Keratinocyte (primary cell): ENCODE measurements at regions not wholly inside any gene's neighbourhood (a gene's known extent, or its start where the extent isn't known, plus 50 kb on each side); places are given as distances from the start of the nearest gene placed in this dataset.
"Not testable (repeated sequence)": the region's sequence is repeated elsewhere in the genome, so short reads cannot be mapped to it uniquely, and the experiment has no call there.

Source experiments
- DNase-seq: peaks from one replicate; pipeline ENCODE4 v3.0.0-alpha.2; 2011; ENCODE audit warnings: low read depth, missing footprints, low spot score
- FAIRE-seq: peaks from 2 replicates; lab custom pipeline; 2011; peaks lifted over from hg19 to GRCh38; lab: Jason Lieb, UNC
- H2AFZ ChIP-seq: 2 replicates; pipeline ENCODE4 v1.6.0; 2012; ENCODE audit warnings: low read length, control low read depth, inconsistent platforms; ENCODE audit not compliant: control insufficient read depth
- H3K27ac ChIP-seq: 2 replicates; pipeline ENCODE4 v1.5.1; 2011; ENCODE audit warnings: low read length; ENCODE audit not compliant: control insufficient read depth, insufficient read depth
- H3K27me3 ChIP-seq: 3 replicates; pipeline ENCODE4 v1.6.0; 2011; ENCODE audit warnings: low read length; ENCODE audit not compliant: control insufficient read depth, insufficient read depth; ENCODE audit errors: extremely low read depth
- H3K36me3 ChIP-seq, 2 experiments: 2 replicates in 1 of 2; 3 replicates in 1 of 2; pipeline ENCODE4 v1.5.1; 2011; ENCODE audit warnings: low read length in 2 of 2, mild to moderate bottlenecking in 1 of 2; ENCODE audit not compliant: control insufficient read depth in 2 of 2, insufficient read depth in 2 of 2; ENCODE audit errors: extremely low read depth in 1 of 2
- H3K4me1 ChIP-seq: 3 replicates; pipeline ENCODE4 v1.5.1; 2011; ENCODE audit warnings: low read length; ENCODE audit not compliant: control insufficient read depth, insufficient read depth; ENCODE audit errors: extremely low read depth
- H3K4me2 ChIP-seq: 3 replicates; pipeline ENCODE4 v1.6.0; 2011; ENCODE audit warnings: low read depth, low read length; ENCODE audit not compliant: control insufficient read depth, insufficient read depth; ENCODE audit errors: extremely low read depth
- H3K4me3 ChIP-seq, 3 experiments: fragments of 200-600 bp in 1 of 3; sonication (generic) in 1 of 3; 2 replicates in 2 of 3; 3 replicates in 1 of 3; pipeline ENCODE4 v1.5.1; 2011 to 2016; ENCODE audit warnings: low read length in 3 of 3, mild to moderate bottlenecking in 3 of 3, control low read depth in 2 of 3, inconsistent platforms in 1 of 3, low read depth in 1 of 3, mixed read lengths in 1 of 3, mixed run types in 1 of 3, moderate library complexity in 1 of 3; ENCODE audit not compliant: control insufficient read depth in 2 of 3, insufficient read depth in 2 of 3; ENCODE audit errors: extremely low read depth in 1 of 3
- H3K79me2 ChIP-seq: 2 replicates; pipeline ENCODE4 v1.6.0; 2012; ENCODE audit warnings: low read length; ENCODE audit not compliant: control insufficient read depth, insufficient read depth
- H3K9ac ChIP-seq: 3 replicates; pipeline ENCODE4 v1.6.0; 2011; ENCODE audit warnings: low read length; ENCODE audit not compliant: control insufficient read depth, insufficient read depth; ENCODE audit errors: extremely low read depth
- H3K9me1 ChIP-seq: 3 replicates; pipeline ENCODE4 v1.6.0; 2011; ENCODE audit warnings: low read length; ENCODE audit not compliant: control insufficient read depth, insufficient read depth; ENCODE audit errors: extremely low read depth
- H3K9me3 ChIP-seq: 2 replicates; pipeline ENCODE4 v1.5.1; 2012; ENCODE audit warnings: low read depth, low read length; ENCODE audit not compliant: control insufficient read depth
- H4K20me1 ChIP-seq: 3 replicates; pipeline ENCODE4 v1.6.0; 2011; ENCODE audit warnings: low read length; ENCODE audit not compliant: control insufficient read depth, insufficient read depth; ENCODE audit errors: extremely low read depth
- CTCF ChIP-seq, 3 experiments: IDR thresholded peaks in 1 of 3; conservative IDR thresholded peaks in 1 of 3; optimal IDR thresholded peaks in 1 of 3; 2 replicates in 2 of 3; 3 replicates in 1 of 3; pipeline versions ENCODE3 to v1.5.1; 2011; ENCODE audit warnings: low read length in 3 of 3, mild to moderate bottlenecking in 3 of 3, moderate library complexity in 2 of 3, control low read depth in 1 of 3, inconsistent platforms in 1 of 3; ENCODE audit not compliant: insufficient read depth in 2 of 3; ENCODE audit errors: extremely low read depth in 1 of 3
- EZH2 ChIP-seq: IDR thresholded peaks from one replicate; pipeline ENCODE4 v1.6.1; 2012; ENCODE audit warnings: inconsistent platforms, mild to moderate bottlenecking, low read length, moderate library complexity
- dilution Hi-C: fragments of 300-500 bp; cut with MboI; formaldehyde crosslinking; loops from one replicate; pipeline ENCODE4 v1.7.0; 2020; ENCODE audit warnings: low sequenced_read_pairs; ENCODE audit not compliant: extremely low pct_ligation_motif_present

GRCh38 chrX:13189380-13189779, 130.5 kb downstream of the ATXN3L start:
- dilution Hi-C loops = no loop called here
- no peak for TF ChIP-seq EZH2
- no peak for TF ChIP-seq CTCF (optimal IDR thresholded peaks at IDR 0.05 in 1 of 3, IDR thresholded peaks at IDR 0.05 in 1 of 3, conservative IDR thresholded peaks at IDR 0.05 in 1 of 3; ENCODE audit: extremely low read depth in 1 of 3, insufficient read depth in 2 of 3, low read length in 3 of 3)
- no peak overlapping the region for H2AFZ ChIP-seq
- no peak for FAIRE-seq
- H4K20me1 ChIP-seq = no peaks in the 10 kb centered on the region
- H3K9ac ChIP-seq = no peak overlapping the region
- H3K4me1 ChIP-seq = no peaks in the 10 kb centered on the region
- DNase-seq = no peak
- no peaks in the 10 kb centered on the region for H3K9me3 ChIP-seq
- no peaks in the 10 kb centered on the region for H3K79me2 ChIP-seq
- H3K27ac ChIP-seq = no peak overlapping the region
- no peak overlapping the region for H3K4me3 ChIP-seq
- no peaks in the 10 kb centered on the region for H3K9me1 ChIP-seq
- H3K4me2 ChIP-seq = no peak overlapping the region
- H3K36me3 ChIP-seq = no peaks in the 10 kb centered on the region
- H3K27me3 ChIP-seq = no peaks in the 10 kb centered on the region

GRCh38 chrX:13188731-13189309, 131.0 kb downstream of the ATXN3L start:
- no peak for FAIRE-seq
- no peaks in the 10 kb centered on the region for H3K36me3 ChIP-seq

GRCh38 chrX:13186643-13187042, 133.2 kb downstream of the ATXN3L start:
- H3K4me1 ChIP-seq, H3K9me3 ChIP-seq, H4K20me1 ChIP-seq, dilution Hi-C loops, H3K4me2 ChIP-seq, H3K79me2 ChIP-seq, FAIRE-seq, H3K27ac ChIP-seq, H3K9ac ChIP-seq, H3K9me1 ChIP-seq, H3K27me3 ChIP-seq, H2AFZ ChIP-seq, H3K4me3 ChIP-seq, H3K36me3 ChIP-seq, DNase-seq: not testable (repeated sequence)

More at GRCh38 chrX:13188731-13189309, 131.0 kb downstream of the ATXN3L start:
- Histone ChIP-seq H3K9me1 (no peaks in the 10 kb centered on the region), H3K9ac (no peak overlapping the region), H2AFZ (no peak overlapping the region), H3K4me2 (no peak overlapping the region), H3K9me3 (no peaks in the 10 kb centered on the region), H3K27me3 (no peaks in the 10 kb centered on the region), H3K27ac (no peak overlapping the region), H3K4me3 (no peak overlapping the region), H3K4me1 (no peaks in the 10 kb centered on the region), H3K79me2 (no peaks in the 10 kb centered on the region), H4K20me1 (no peaks in the 10 kb centered on the region)
- dilution Hi-C loops = no loop called here
- TF ChIP-seq CTCF (optimal IDR thresholded peaks at IDR 0.05 in 1 of 3, IDR thresholded peaks at IDR 0.05 in 1 of 3, conservative IDR thresholded peaks at IDR 0.05 in 1 of 3; ENCODE audit: extremely low read depth in 1 of 3, insufficient read depth in 2 of 3, low read length in 3 of 3) (no peak), EZH2 (no peak)
- no peak for DNase-seq
